Upper lobe of left lung (tissue), 4 donors: ENCODE measurements at regions not wholly inside any gene's neighbourhood (a gene's known extent, or its start where the extent isn't known, plus 50 kb on each side); places are given as distances from the start of the nearest gene placed in this dataset.

Source experiments
- CTCF ChIP-seq, 6 experiments: fragments of 450-650 bp in 4 of 6; fragments of 200-600 bp in 2 of 6; sonication (generic) in 2 of 6; IDR thresholded peaks; one replicate each; pipeline ENCODE4 v1.5.1; 2016 to 2019; ENCODE audit warnings: antibody characterized with exemption in 6 of 6
- EP300 ChIP-seq, 4 donors: sonication (generic); formaldehyde crosslinking; IDR thresholded peaks; one replicate each; pipeline ENCODE4 v1.5.1; 2017; ENCODE audit warnings: antibody characterized with exemption in 4 of 4, control low read depth in 2 of 4
- POLR2A ChIP-seq, 4 donors: fragments of 450-650 bp; IDR thresholded peaks; one replicate each; pipeline ENCODE4 v1.5.1; 2016 to 2017; ENCODE audit warnings: antibody characterized with exemption in 4 of 4, mild to moderate bottlenecking in 2 of 4
- POLR2AphosphoS5 ChIP-seq, 2 donors: sonication (generic); formaldehyde crosslinking; IDR thresholded peaks; one replicate each; pipeline ENCODE4 v1.5.1; 2017; ENCODE audit warnings: antibody characterized with exemption in 2 of 2

- TF ChIP-seq CTCF (IDR thresholded peaks at IDR 0.05), result no peak
- TF ChIP-seq POLR2AphosphoS5 (IDR thresholded peaks at IDR 0.05), result no peak
- TF ChIP-seq POLR2A (IDR thresholded peaks at IDR 0.05), result no peak
- TF ChIP-seq EP300 (IDR thresholded peaks at IDR 0.05), result no peak
Measured at GRCh38 chr6:23319582-23319981, 750.2 kb downstream of the HDGFL1 start.
